ENCODE measurements at regions not wholly inside any gene's neighbourhood (a gene's known extent, or its start where the extent isn't known, plus 50 kb on each side); places are given as distances from the start of the nearest gene placed in this dataset.

DNA sequence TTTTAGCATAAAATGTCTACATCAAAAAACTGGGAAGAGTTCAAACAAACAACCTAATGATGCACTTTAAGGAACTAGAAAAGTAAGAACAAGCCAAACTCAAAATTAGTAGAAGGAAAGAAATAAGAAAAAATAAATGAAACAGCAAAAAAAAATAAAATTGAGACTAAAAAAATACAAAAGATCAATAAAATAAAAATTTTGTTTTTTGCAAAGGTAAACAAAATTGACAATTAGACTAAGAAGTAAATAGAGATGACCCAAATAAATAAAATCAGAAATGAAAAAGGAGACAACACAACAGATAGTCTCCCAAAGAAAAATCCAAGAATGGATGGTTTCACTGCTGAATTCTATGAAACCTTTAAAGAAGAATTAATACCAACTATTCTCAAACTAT lies 89.6 kb upstream of the MME start:
- H3K36me3 ChIP-seq (ENCODE audit: control insufficient read depth, insufficient read depth, low read length), result no peaks in the 10 kb centered on the region
- ChIA-PET CTCF (no interaction called here), POLR2A (no interaction called here)
- H3K9me3 Mint-ChIP-seq (ENCODE audit: unreplicated experiment), result no peaks in the 10 kb centered on the region
- H3K4me1 ChIP-seq, result no peaks in the 10 kb centered on the region
- H3K9me3 ChIP-seq, result no peaks in the 10 kb centered on the region
- no peaks in the 10 kb centered on the region for H3K27me3 ChIP-seq (replicated peaks; ENCODE audit: control insufficient read depth, insufficient read depth, low read length)
- no peak for DNase-seq
- no peaks in the 10 kb centered on the region for H3K27me3 Mint-ChIP-seq (ENCODE audit: insufficient read depth, unreplicated experiment)
- no peak overlapping the region for H3K4me3 Mint-ChIP-seq (ENCODE audit: unreplicated experiment)
- H3K4me3 ChIP-seq (ENCODE audit: low read depth, low read length), result no peak overlapping the region
- no TSS peak for BruUV-seq (replicated peaks)
- no peak overlapping the region for H3K27ac Mint-ChIP-seq (ENCODE audit: unreplicated experiment)
- H3K4me1 Mint-ChIP-seq (ENCODE audit: low read depth, unreplicated experiment), result no peaks in the 10 kb centered on the region
- intact Hi-C loops (cut with micrococcal nuclease; ENCODE audit: unreplicated experiment), result no loop called here
- H3K36me3 Mint-ChIP-seq (ENCODE audit: insufficient read depth, unreplicated experiment), result no peaks in the 10 kb centered on the region
- TF ChIP-seq, protein P1, sequence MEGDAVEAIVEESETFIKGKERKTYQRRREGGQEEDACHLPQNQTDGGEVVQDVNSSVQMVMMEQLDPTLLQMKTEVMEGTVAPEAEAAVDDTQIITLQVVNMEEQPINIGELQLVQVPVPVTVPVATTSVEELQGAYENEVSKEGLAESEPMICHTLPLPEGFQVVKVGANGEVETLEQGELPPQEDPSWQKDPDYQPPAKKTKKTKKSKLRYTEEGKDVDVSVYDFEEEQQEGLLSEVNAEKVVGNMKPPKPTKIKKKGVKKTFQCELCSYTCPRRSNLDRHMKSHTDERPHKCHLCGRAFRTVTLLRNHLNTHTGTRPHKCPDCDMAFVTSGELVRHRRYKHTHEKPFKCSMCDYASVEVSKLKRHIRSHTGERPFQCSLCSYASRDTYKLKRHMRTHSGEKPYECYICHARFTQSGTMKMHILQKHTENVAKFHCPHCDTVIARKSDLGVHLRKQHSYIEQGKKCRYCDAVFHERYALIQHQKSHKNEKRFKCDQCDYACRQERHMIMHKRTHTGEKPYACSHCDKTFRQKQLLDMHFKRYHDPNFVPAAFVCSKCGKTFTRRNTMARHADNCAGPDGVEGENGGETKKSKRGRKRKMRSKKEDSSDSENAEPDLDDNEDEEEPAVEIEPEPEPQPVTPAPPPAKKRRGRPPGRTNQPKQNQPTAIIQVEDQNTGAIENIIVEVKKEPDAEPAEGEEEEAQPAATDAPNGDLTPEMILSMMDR (IDR thresholded peaks at IDR 0.05; ENCODE audit: insufficient read depth in 1 of 2, low read depth in 1 of 2, low read length in 1 of 2, severe bottlenecking in 1 of 2, unreplicated experiment in 1 of 2), result no peak

DNA sequence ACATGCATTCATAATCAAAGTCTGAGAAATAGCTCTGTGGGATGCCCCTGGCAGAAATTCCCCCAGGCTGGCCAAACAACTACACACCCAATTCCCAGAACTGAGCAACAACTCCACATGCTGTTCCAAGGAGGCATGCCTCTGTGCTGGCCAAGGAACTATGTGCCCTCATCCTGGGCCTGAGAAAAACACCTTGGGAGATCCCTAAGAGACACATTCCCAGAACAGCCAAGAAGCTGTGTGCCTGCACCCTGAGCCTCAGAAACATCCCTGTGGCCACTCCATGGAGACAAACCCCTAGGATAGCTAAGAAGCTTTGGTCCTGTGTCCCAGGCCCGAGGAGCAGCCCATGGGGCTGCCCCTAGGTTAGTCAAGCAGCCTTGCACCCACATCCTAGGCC lies 92.3 kb upstream of the MME start:
- Mint-ChIP-seq H3K36me3 (ENCODE audit: insufficient read depth, unreplicated experiment) (no peaks in the 10 kb centered on the region), H3K4me3 (ENCODE audit: unreplicated experiment) (no peak overlapping the region), H3K27ac (ENCODE audit: unreplicated experiment) (no peak overlapping the region), H3K4me1 (ENCODE audit: low read depth, unreplicated experiment) (no peaks in the 10 kb centered on the region), H3K27me3 (ENCODE audit: insufficient read depth, unreplicated experiment) (peaks cover 2% of the 10 kb centered on the region), H3K9me3 (ENCODE audit: unreplicated experiment) (no peaks in the 10 kb centered on the region)
- CTCF ChIA-PET, result no interaction called here
- no peaks in the 10 kb centered on the region for H3K36me3 ChIP-seq (ENCODE audit: control insufficient read depth, insufficient read depth, low read length)
- H3K27me3 ChIP-seq (replicated peaks; ENCODE audit: control insufficient read depth, insufficient read depth, low read length), result no peaks in the 10 kb centered on the region
- no peak for DNase-seq
- no peaks in the 10 kb centered on the region for H3K4me1 ChIP-seq
- POLR2A ChIA-PET, result no interaction called here
- no peak overlapping the region for H3K4me3 ChIP-seq (ENCODE audit: low read depth, low read length)
- TF ChIP-seq, protein P1 (IDR thresholded peaks at IDR 0.05; ENCODE audit: insufficient read depth in 1 of 2, low read depth in 1 of 2, low read length in 1 of 2, severe bottlenecking in 1 of 2, unreplicated experiment in 1 of 2), result no peak
- no peaks in the 10 kb centered on the region for H3K9me3 ChIP-seq
- no TSS peak for BruUV-seq (replicated peaks)
- intact Hi-C loops (cut with micrococcal nuclease; ENCODE audit: unreplicated experiment), result no loop called here

DNA sequence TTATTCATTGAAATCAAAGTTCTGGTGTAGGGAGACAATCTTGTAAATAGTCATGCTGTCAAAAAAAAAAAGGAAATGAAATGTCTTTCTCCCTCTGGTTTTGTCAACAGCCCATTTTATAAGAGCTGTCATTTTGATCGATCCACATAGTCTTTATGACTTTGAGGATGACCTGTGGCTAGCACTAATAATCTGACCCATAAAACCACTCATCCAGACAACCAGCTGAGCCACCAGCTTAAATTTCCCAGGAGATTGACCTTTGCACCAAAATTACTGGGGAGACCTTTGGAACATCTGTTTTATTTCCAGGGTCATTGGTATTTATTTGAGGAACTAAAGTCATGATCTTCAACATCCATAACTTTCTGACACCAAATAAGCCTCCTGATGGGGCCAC lies 98.5 kb upstream of the MME start:
- H3K27me3 ChIP-seq (replicated peaks; ENCODE audit: control insufficient read depth, insufficient read depth, low read length), result no peaks in the 10 kb centered on the region
- H3K9me3 ChIP-seq, result no peaks in the 10 kb centered on the region
- Mint-ChIP-seq H3K4me3 (ENCODE audit: unreplicated experiment) (no peak overlapping the region), H3K9me3 (ENCODE audit: unreplicated experiment) (no peaks in the 10 kb centered on the region), H3K27ac (ENCODE audit: unreplicated experiment) (no peak overlapping the region), H3K36me3 (ENCODE audit: insufficient read depth, unreplicated experiment) (no peaks in the 10 kb centered on the region), H3K4me1 (ENCODE audit: low read depth, unreplicated experiment) (no peaks in the 10 kb centered on the region), H3K27me3 (ENCODE audit: insufficient read depth, unreplicated experiment) (peaks cover 2% of the 10 kb centered on the region)
- DNase-seq, result no peak
- POLR2A ChIA-PET, result no interaction called here
- CTCF ChIA-PET, result no interaction called here
- TF ChIP-seq, protein P1 (IDR thresholded peaks at IDR 0.05; ENCODE audit: insufficient read depth in 1 of 2, low read depth in 1 of 2, low read length in 1 of 2, severe bottlenecking in 1 of 2, unreplicated experiment in 1 of 2), result no peak
- no peaks in the 10 kb centered on the region for H3K36me3 ChIP-seq (ENCODE audit: control insufficient read depth, insufficient read depth, low read length)
- H3K4me1 ChIP-seq, result no peaks in the 10 kb centered on the region
- no TSS peak for BruUV-seq (replicated peaks)
- intact Hi-C loops (cut with micrococcal nuclease; ENCODE audit: unreplicated experiment), result no loop called here
- H3K4me3 ChIP-seq (ENCODE audit: low read depth, low read length), result no peak overlapping the region
